ENCODE measurements at regions not wholly inside any gene's neighbourhood (a gene's known extent, or its start where the extent isn't known, plus 50 kb on each side); places are given as distances from the start of the nearest gene placed in this dataset.
A peak's percentile ranks its signal among the peaks of the same experiment; 100 is the strongest.

GRCh38 chr2:41698678-41699422 is 349.0 kb upstream of the PKDCC start:
- DNase-seq (ENCODE audit: extremely low spot score) = peak; percentile 43
- ChIA-PET CTCF (interaction anchor here (0.7 to 3.2 kb wide), 22 partner anchors 9 to 1785 kb away, joined by 3 to 17 read pairs (median 5); no protein-coding TSS in a partner anchor), POLR2A (no interaction called here)
- peak; percentile 73 for TF ChIP-seq CTCF (IDR thresholded peaks at IDR 0.05; ENCODE audit: control extremely low read depth, extremely low read depth, low read depth, missing control alignments)

GRCh38 chr2:41701231-41701630 is 346.6 kb upstream of the PKDCC start:
- POLR2A ChIA-PET = no interaction called here
- no peak for DNase-seq (ENCODE audit: extremely low spot score)
- TF ChIP-seq CTCF (IDR thresholded peaks at IDR 0.05; ENCODE audit: control extremely low read depth, extremely low read depth, low read depth, missing control alignments) = no peak
- CTCF ChIA-PET = no interaction called here

DNA sequence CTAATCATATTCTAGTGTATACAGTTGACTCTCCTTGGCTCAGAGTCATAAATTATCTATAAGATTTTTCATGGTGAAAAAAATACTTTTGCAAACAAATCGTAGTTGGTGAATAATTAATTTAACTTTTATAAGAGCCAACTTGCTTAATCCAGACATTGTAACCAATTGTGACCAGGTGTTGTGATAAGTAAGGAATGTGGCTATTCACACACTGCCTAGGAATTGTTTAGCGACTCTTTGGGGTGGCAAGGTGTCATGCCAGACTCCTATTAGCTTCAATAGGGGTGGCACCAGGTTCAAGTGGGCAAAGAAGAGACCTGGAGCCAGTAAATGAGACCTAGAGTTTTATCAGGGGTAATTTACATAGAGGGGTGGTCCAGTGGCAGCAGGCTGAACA is 344.7 kb upstream of the PKDCC start:
- DNase-seq (ENCODE audit: extremely low spot score) = no peak
- ChIA-PET POLR2A (no interaction called here), CTCF (interaction anchor here (1.0 to 1.3 kb wide), 3 partner anchors 12 to 288 kb away, joined by 3 read pairs; no protein-coding TSS in a partner anchor)
- TF ChIP-seq CTCF (IDR thresholded peaks at IDR 0.05; ENCODE audit: control extremely low read depth, extremely low read depth, low read depth, missing control alignments) = no peak

DNA sequence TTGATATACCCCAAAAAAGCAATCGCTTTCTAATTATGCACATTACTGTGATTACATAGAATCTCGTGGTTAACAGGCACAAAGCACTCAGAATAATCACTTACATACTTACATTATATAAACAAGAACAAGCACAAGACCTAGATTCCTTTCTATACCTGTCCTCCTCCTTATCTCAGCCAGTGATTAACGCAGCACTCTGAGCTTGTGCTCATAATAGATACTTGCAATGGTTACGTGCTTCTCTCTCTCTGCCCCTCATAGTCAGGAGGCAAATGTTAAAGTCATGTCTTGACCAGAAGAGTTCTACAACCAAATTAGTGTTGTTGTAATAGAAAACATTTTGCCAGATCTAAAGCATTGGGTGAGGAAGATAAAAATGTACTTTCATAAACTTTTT is 342.2 kb upstream of the PKDCC start:
- DNase-seq (ENCODE audit: extremely low spot score) = no peak
- POLR2A ChIA-PET = no interaction called here
- TF ChIP-seq CTCF (IDR thresholded peaks at IDR 0.05; ENCODE audit: control extremely low read depth, extremely low read depth, low read depth, missing control alignments) = no peak
- CTCF ChIA-PET = interaction anchor here (1.4 kb wide), 1 partner anchor 8 kb away, joined by 4 read pairs; no protein-coding TSS in a partner anchor

GRCh38 chr2:41706286-41706685 is 341.5 kb upstream of the PKDCC start:
- no peak for TF ChIP-seq CTCF (IDR thresholded peaks at IDR 0.05; ENCODE audit: control extremely low read depth, extremely low read depth, low read depth, missing control alignments)
- POLR2A ChIA-PET = no interaction called here
- DNase-seq (ENCODE audit: extremely low spot score) = no peak
- CTCF ChIA-PET = interaction anchor here (1.4 kb wide), 1 partner anchor 7 kb away, joined by 4 read pairs; no protein-coding TSS in a partner anchor

- CTCF ChIA-PET = interaction anchor here (1.0 to 1.9 kb wide), 4 partner anchors 9 to 13 kb away, joined by 3 to 10 read pairs (median 4); no protein-coding TSS in a partner anchor
- TF ChIP-seq CTCF (IDR thresholded peaks at IDR 0.05; ENCODE audit: control extremely low read depth, extremely low read depth, low read depth, missing control alignments) = no peak
- no peak for DNase-seq (ENCODE audit: extremely low spot score)
- POLR2A ChIA-PET = no interaction called here
Measured at GRCh38 chr2:41707790-41708451, 339.9 kb upstream of the PKDCC start.

Data from GM10248 (cell line).